ENCODE measurements at regions not wholly inside any gene's neighbourhood (a gene's known extent, or its start where the extent isn't known, plus 50 kb on each side); places are given as distances from the start of the nearest gene placed in this dataset.

DNA sequence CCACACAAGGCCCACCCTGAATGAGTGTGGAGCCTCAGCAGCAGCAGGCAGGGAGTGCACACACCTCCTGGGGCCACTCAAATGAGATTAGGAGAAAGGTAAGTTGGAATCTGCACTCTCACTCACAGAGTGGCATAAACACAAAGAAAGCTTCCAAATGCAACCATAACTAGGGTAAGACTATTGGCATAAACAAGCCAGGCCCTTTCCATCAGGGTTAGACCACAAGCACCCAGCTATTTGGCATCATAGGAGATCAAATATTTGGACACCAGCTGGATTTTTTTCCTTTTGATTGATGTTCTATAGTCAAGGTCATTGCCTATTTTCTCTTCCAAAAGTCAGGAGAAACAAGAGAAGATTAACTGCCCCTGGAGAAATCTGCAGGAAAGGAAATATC is 471.5 kb downstream of the TXNL1 start:
- no peak overlapping the region for H3K4me3 ChIP-seq (ENCODE audit: low read length)
- DNase-seq (ENCODE audit: low read depth): no peak
- no peak overlapping the region for H3K9ac ChIP-seq (ENCODE audit: low read length)
- no peaks in the 10 kb centered on the region for H3K27me3 ChIP-seq (replicated peaks; ENCODE audit: control insufficient read depth, insufficient read depth, low read length)
- peaks cover 43% of the 10 kb centered on the region for H3K4me1 ChIP-seq (ENCODE audit: control insufficient read depth, insufficient read depth, low read length)
- no peaks in the 10 kb centered on the region for H3K9me3 ChIP-seq (ENCODE audit: control insufficient read depth, low read length)
- no peaks in the 10 kb centered on the region for H3K36me3 ChIP-seq (ENCODE audit: control insufficient read depth, insufficient read depth, low read length, severe bottlenecking)

DNA sequence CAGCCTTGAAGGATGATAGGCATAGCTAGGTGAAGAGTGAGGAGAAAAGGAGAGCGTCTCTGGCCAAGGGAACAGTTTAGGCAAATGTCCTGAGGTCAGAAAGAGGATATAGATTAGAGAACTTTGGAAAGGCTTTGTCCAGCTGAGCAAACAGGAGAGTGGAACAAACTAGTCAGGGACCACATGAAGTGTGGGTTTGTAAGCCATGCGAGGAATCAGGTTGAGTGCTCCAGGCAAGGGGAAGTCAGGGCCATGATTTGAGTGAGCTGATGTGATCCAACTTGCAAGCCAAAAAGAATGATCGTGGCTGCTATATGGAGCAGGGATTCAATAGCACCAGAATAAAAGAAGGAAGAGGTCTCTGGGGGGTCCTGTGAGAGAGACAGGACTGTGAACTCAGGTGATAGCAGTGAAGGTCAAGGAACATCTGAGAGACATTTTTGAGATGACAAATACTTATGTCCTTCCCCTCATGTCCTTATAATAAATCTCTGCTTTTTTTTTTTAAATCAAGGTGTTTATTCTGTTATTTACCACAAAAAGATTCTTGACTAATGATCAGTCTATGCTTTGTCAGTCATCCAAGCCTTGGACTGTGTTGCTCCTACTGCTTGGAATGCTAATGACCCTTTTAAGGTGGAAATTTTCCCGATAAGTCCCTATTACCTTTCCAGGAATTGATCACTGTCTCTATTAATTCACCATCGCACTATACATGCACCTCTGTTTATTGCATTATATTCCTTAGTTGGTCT is 472.6 kb downstream of the TXNL1 start:
- Histone ChIP-seq H3K9ac (ENCODE audit: low read length) (no peak overlapping the region), H3K9me3 (ENCODE audit: control insufficient read depth, low read length) (no peaks in the 10 kb centered on the region), H3K4me3 (ENCODE audit: low read length) (no peak overlapping the region), H3K36me3 (ENCODE audit: control insufficient read depth, insufficient read depth, low read length, severe bottlenecking) (no peaks in the 10 kb centered on the region), H3K27me3 (replicated peaks; ENCODE audit: control insufficient read depth, insufficient read depth, low read length) (no peaks in the 10 kb centered on the region), H3K4me1 (ENCODE audit: control insufficient read depth, insufficient read depth, low read length) (peaks cover 55% of the 10 kb centered on the region)
- DNase-seq (ENCODE audit: low read depth): no peak

DNA sequence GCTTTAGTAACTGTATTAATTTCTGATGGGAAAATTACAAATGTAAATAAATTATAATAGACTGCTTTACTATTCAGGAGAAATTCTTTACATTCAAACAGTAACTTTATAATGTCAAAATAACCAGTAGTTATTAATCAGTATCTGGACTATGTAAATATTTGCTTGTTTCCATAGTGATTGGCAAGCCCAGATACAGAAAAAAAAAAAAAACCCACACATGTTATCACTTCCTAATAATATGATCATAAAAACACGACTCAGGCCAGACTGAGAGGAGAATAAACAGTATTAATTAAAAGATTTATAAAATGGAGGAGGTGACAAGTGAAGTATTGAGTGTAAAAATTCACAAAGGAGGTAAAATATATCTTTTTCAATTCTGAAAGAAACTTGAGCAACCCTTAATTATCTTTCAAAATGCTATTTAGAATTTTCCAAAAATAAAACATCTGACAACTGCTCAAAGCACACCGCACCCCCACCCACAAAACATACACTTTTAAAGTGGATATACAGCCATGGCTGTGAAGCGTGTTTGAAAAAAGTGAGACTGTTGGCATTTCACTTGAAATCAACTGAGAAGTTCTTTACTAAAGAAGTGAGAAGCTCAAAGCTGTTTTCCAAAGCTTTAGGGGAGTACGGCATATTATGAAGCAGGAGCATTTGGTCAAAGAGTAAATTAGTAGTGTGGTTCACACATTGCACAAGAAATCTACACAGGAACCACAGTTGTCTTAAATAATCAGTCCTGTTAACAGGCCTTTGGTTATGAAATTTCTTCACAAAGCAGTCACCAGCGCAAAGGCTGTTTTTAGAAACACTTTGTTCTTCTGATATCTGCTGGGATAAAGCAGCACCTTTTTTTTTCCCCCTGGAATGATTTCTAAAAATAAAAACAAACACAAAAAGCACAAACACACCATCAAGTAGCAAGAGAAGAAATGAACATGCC is 475.8 kb downstream of the TXNL1 start:
- DNase-seq (ENCODE audit: low read depth): no peak
- Histone ChIP-seq H3K4me3 (ENCODE audit: low read length) (no peak overlapping the region), H3K36me3 (ENCODE audit: control insufficient read depth, insufficient read depth, low read length, severe bottlenecking) (no peaks in the 10 kb centered on the region), H3K4me1 (ENCODE audit: control insufficient read depth, insufficient read depth, low read length) (peaks cover 40% of the 10 kb centered on the region), H3K9ac (ENCODE audit: low read length) (peak overlapping the region; percentile 56), H3K27me3 (replicated peaks; ENCODE audit: control insufficient read depth, insufficient read depth, low read length) (no peaks in the 10 kb centered on the region), H3K9me3 (ENCODE audit: control insufficient read depth, low read length) (no peaks in the 10 kb centered on the region)

DNA sequence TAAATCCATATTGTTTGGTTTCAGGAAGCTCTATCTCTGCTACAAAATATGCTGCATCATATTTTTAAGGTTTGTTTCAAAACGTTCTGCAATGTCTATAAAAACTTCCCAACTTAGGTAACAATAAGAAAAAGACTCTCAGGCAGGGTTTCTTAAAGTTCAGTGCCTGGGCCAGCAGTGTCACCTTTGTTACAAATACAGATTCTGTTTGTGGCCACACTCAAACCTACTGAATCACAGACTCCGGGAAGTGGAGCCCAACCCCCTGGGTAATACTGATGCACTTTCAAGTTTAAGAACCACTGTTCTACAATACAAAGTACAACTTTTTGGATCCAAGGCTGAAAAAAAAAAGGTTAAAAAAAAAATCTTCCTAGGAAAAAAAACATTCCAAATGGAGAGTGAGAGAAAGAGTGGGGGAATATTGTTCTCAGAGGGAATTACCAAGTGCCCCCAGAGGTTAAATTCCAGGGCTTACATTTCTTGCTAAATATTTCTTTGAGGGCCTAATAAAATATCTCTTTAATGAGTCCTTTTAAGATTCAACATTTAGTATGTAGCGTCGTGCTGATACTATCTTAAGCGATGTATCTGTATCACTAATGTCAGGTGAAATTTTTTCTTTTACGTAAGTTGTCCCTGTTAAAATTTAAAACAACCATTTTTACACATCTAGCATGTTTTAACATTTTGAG is 476.7 kb downstream of the TXNL1 start:
- Histone ChIP-seq H3K4me1 (ENCODE audit: control insufficient read depth, insufficient read depth, low read length) (peaks cover 31% of the 10 kb centered on the region), H3K9ac (ENCODE audit: low read length) (peak overlapping the region; percentile 40), H3K36me3 (ENCODE audit: control insufficient read depth, insufficient read depth, low read length, severe bottlenecking) (no peaks in the 10 kb centered on the region), H3K9me3 (ENCODE audit: control insufficient read depth, low read length) (no peaks in the 10 kb centered on the region), H3K4me3 (ENCODE audit: low read length) (no peak overlapping the region), H3K27me3 (replicated peaks; ENCODE audit: control insufficient read depth, insufficient read depth, low read length) (no peaks in the 10 kb centered on the region)
- DNase-seq (ENCODE audit: low read depth): no peak

DNA sequence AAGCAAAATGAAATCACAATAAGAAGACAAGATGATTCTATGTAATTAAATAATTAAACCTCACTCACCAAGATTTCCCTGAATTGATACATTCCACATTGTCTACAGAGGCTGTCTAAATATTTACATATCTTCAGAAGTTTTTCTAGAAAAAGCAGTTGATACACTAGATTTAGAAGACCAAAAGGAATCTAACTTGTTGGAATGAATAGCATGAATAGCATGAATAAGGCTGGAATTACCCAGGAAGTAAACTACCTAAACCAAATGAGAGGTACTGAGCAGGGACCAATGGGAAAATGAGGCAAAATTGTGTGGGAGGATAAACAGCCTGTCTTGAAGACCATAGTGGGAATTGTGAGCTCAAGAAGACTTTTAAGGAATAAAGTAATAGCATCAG is 479.7 kb downstream of the TXNL1 start:
- DNase-seq (ENCODE audit: low read depth): no peak
- H3K4me1 ChIP-seq (ENCODE audit: control insufficient read depth, insufficient read depth, low read length): peaks cover 26% of the 10 kb centered on the region
- no peaks in the 10 kb centered on the region for H3K36me3 ChIP-seq (ENCODE audit: control insufficient read depth, insufficient read depth, low read length, severe bottlenecking)
- H3K9ac ChIP-seq (ENCODE audit: low read length): no peak overlapping the region
- no peaks in the 10 kb centered on the region for H3K9me3 ChIP-seq (ENCODE audit: control insufficient read depth, low read length)
- H3K4me3 ChIP-seq (ENCODE audit: low read length): no peak overlapping the region
- H3K27me3 ChIP-seq (replicated peaks; ENCODE audit: control insufficient read depth, insufficient read depth, low read length): no peaks in the 10 kb centered on the region

DNA sequence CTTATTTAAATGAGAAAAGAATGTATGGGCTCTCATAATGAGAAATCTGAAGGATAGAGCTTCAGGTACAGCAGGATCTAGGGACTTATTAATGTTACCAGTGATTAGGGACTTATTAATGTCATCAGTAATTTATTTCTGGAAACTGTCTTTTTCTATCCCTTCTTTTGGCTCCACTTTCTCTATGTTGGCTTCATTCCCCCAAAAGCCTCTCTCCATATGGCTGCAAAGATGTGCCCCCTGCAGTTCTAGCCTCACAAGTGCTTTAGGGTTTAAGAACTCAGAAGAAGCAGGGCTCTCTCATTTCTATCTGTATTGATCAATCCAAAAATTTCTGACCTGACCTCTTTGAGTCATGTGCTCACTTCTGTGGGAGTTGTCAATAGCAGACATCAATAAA is 480.9 kb downstream of the TXNL1 start:
- DNase-seq (ENCODE audit: low read depth): no peak

DNA sequence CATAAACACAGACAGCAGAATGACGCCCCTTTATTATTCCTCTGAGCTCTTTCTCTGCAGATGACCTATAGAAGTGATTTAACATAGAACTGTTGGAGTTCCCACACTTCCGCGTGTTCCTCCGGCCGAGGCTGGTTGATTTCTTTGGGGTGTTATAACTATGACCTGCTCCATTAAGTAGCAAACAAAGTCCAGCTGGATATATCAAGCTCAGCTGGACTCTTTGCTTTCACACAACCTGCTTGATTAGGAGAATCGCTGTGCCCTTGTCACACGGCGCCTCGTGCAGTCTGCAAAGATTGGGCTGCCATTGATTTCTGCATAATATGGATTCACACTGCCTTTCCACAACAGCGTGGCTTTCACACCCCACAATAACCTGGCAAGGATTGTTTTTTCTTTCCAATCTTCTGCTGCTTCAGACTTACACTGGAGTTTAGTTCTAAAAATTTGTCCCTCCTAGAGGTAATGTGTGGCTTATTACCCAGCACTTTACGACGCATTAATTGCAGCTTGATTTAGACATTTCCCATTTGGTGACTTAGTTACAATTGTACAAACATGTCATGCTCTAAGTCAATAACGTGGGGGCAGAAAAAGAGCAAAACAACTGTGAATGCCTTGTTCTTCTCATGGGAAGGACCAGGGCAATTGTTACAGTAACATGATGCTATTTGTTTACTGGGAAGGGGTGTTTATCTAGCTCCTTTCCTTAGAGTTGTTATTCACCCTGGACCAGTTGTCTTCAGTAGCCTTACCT is 485.7 kb downstream of the TXNL1 start:
- H3K4me1 ChIP-seq (ENCODE audit: control insufficient read depth, insufficient read depth, low read length): peaks cover 16% of the 10 kb centered on the region
- H3K27me3 ChIP-seq (replicated peaks; ENCODE audit: control insufficient read depth, insufficient read depth, low read length): no peaks in the 10 kb centered on the region
- no peaks in the 10 kb centered on the region for H3K36me3 ChIP-seq (ENCODE audit: control insufficient read depth, insufficient read depth, low read length, severe bottlenecking)
- H3K9me3 ChIP-seq (ENCODE audit: control insufficient read depth, low read length): no peaks in the 10 kb centered on the region
- no peak overlapping the region for H3K4me3 ChIP-seq (ENCODE audit: low read length)
- DNase-seq (ENCODE audit: low read depth): no peak
- H3K9ac ChIP-seq (ENCODE audit: low read length): no peak overlapping the region

More for the DNA sequence above, 480.9 kb downstream of the TXNL1 start:
- peaks cover 18% of the 10 kb centered on the region for H3K4me1 ChIP-seq (ENCODE audit: control insufficient read depth, insufficient read depth, low read length)
- H3K9me3 ChIP-seq (ENCODE audit: control insufficient read depth, low read length): no peaks in the 10 kb centered on the region
- H3K27me3 ChIP-seq (replicated peaks; ENCODE audit: control insufficient read depth, insufficient read depth, low read length): no peaks in the 10 kb centered on the region
- no peak overlapping the region for H3K4me3 ChIP-seq (ENCODE audit: low read length)
- H3K36me3 ChIP-seq (ENCODE audit: control insufficient read depth, insufficient read depth, low read length, severe bottlenecking): no peaks in the 10 kb centered on the region
- H3K9ac ChIP-seq (ENCODE audit: low read length): no peak overlapping the region

DNA sequence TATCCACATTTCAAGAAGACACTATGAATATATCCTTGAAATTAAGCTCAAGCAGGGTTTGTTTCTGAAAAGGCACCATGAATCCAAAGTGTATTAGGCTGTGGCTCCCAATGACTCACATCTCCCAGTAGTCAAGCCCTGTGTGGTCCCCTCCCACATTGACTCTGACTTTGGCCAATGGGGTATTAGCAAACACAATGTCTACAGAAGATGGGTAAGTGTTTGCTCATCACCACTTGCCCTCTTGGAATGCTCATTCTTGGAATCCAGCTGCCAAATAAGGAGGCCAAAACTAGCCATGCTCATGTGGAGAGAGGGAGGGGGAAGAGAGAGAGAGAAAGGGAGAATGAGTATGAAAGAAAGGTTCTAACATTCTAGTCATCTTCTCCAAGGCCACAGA is 490.0 kb downstream of the TXNL1 start:
- Histone ChIP-seq H3K4me3 (ENCODE audit: low read length) (no peak overlapping the region), H3K36me3 (ENCODE audit: control insufficient read depth, insufficient read depth, low read length, severe bottlenecking) (no peaks in the 10 kb centered on the region), H3K9ac (ENCODE audit: low read length) (no peak overlapping the region), H3K4me1 (ENCODE audit: control insufficient read depth, insufficient read depth, low read length) (peaks cover 21% of the 10 kb centered on the region), H3K9me3 (ENCODE audit: control insufficient read depth, low read length) (no peaks in the 10 kb centered on the region), H3K27me3 (replicated peaks; ENCODE audit: control insufficient read depth, insufficient read depth, low read length) (no peaks in the 10 kb centered on the region)
- no peak for DNase-seq (ENCODE audit: low read depth)

DNA sequence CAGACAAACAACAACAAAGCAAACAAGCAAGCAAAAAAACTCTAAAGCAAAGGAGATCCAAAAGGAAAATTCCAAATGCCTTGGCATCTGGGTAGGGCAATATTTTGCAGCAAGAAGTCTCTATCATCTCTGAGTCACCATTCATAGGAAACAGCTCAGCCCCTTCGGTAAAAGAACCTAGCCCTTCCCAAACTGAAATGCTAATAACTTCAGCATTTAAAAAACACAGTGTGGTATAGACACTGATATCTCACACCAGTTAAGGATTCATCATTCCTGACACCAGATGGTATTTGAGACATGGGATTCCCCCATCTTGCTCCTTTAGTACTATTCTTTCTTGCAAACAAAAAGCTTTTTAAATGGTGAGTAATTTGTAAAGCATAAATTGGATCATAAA is 491.8 kb downstream of the TXNL1 start:
- H3K4me3 ChIP-seq (ENCODE audit: low read length): no peak overlapping the region
- H3K36me3 ChIP-seq (ENCODE audit: control insufficient read depth, insufficient read depth, low read length, severe bottlenecking): no peaks in the 10 kb centered on the region
- no peaks in the 10 kb centered on the region for H3K9me3 ChIP-seq (ENCODE audit: control insufficient read depth, low read length)
- DNase-seq (ENCODE audit: low read depth): no peak
- no peak overlapping the region for H3K9ac ChIP-seq (ENCODE audit: low read length)
- no peaks in the 10 kb centered on the region for H3K27me3 ChIP-seq (replicated peaks; ENCODE audit: control insufficient read depth, insufficient read depth, low read length)
- H3K4me1 ChIP-seq (ENCODE audit: control insufficient read depth, insufficient read depth, low read length): peaks cover 27% of the 10 kb centered on the region

DNA sequence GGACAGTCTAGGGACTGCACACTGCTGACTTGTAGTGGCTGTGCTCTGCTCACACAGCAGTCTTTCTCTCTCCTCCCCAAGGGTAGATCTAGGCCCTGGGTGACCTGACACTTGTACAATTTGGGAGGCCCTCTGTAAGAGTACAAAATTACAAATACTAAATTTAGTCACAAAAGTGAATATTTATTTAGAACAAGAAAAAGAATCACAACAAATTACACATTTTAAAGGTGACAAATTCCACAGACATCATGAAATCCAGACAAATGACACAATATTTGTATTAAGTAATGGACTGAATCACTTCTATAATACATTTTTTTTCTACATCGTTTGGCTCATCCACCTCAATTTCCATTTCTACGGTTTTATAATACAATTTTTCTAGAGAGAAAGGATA is 496.4 kb downstream of the TXNL1 start:
- Histone ChIP-seq H3K4me3 (ENCODE audit: low read length) (no peak overlapping the region), H3K27me3 (replicated peaks; ENCODE audit: control insufficient read depth, insufficient read depth, low read length) (no peaks in the 10 kb centered on the region)
- DNase-seq (ENCODE audit: low read depth): no peak

More for the DNA sequence above, 496.4 kb downstream of the TXNL1 start:
- H3K36me3 ChIP-seq (ENCODE audit: control insufficient read depth, insufficient read depth, low read length, severe bottlenecking): no peaks in the 10 kb centered on the region
- no peak overlapping the region for H3K9ac ChIP-seq (ENCODE audit: low read length)
- peaks cover 36% of the 10 kb centered on the region for H3K4me1 ChIP-seq (ENCODE audit: control insufficient read depth, insufficient read depth, low read length)
- no peaks in the 10 kb centered on the region for H3K9me3 ChIP-seq (ENCODE audit: control insufficient read depth, low read length)

Data from adipocyte (in vitro differentiated cells).